ENCODE measurements at regions not wholly inside any gene's neighbourhood (a gene's known extent, or its start where the extent isn't known, plus 50 kb on each side); places are given as distances from the start of the nearest gene placed in this dataset.

- no peak for DNase-seq (ENCODE audit: low spot score)
Measured at GRCh38 chr6:134491477-134491876, 173.6 kb upstream of the SGK1 start.

GRCh38 chr6:134482593-134483270 is 164.8 kb upstream of the SGK1 start:
- no peak for DNase-seq (ENCODE audit: low spot score)

- no peak for DNase-seq (ENCODE audit: low spot score)
Measured at GRCh38 chr6:134481966-134482365, 164.1 kb upstream of the SGK1 start.

GRCh38 chr6:134480593-134480992 is 162.7 kb upstream of the SGK1 start:
- no peak for DNase-seq (ENCODE audit: low spot score)

- DNase-seq (ENCODE audit: low spot score): no peak
Measured at GRCh38 chr6:134478764-134479399, 161.0 kb upstream of the SGK1 start.

GRCh38 chr6:134477991-134478635 is 160.2 kb upstream of the SGK1 start:
- DNase-seq (ENCODE audit: low spot score): no peak

GRCh38 chr6:134474955-134475354 is 157.0 kb upstream of the SGK1 start:
- no peak for DNase-seq (ENCODE audit: low spot score)

- no peak for DNase-seq (ENCODE audit: low spot score)
Measured at GRCh38 chr6:134472661-134473060, 154.7 kb upstream of the SGK1 start.

- no peak for DNase-seq (ENCODE audit: low spot score)
Measured at GRCh38 chr6:134472046-134472445, 154.1 kb upstream of the SGK1 start.

- no peak for DNase-seq (ENCODE audit: low spot score)
Measured at GRCh38 chr6:134470457-134470975, 152.6 kb upstream of the SGK1 start.

- DNase-seq (ENCODE audit: low spot score): no peak
Measured at GRCh38 chr6:134469702-134470456, 152.0 kb upstream of the SGK1 start.

GRCh38 chr6:134468633-134469032 is 150.7 kb upstream of the SGK1 start:
- DNase-seq (ENCODE audit: low spot score): no peak

GRCh38 chr6:134467620-134468019 is 149.7 kb upstream of the SGK1 start:
- DNase-seq (ENCODE audit: low spot score): no peak

- DNase-seq (ENCODE audit: low spot score): no peak
Measured at GRCh38 chr6:134466771-134467525, 149.0 kb upstream of the SGK1 start.

GRCh38 chr6:134464690-134465411 is 146.9 kb upstream of the SGK1 start:
- no peak for DNase-seq (ENCODE audit: low spot score)

GRCh38 chr6:134458857-134459657 is 141.1 kb upstream of the SGK1 start:
- DNase-seq (ENCODE audit: low spot score): no peak

GRCh38 chr6:134457941-134458340 is 140.0 kb upstream of the SGK1 start:
- DNase-seq (ENCODE audit: low spot score): no peak

GRCh38 chr6:134456226-134456625 is 138.3 kb upstream of the SGK1 start:
- DNase-seq (ENCODE audit: low spot score): no peak

- DNase-seq (ENCODE audit: low spot score): no peak
Measured at GRCh38 chr6:134455319-134455718, 137.4 kb upstream of the SGK1 start.

- no peak for DNase-seq (ENCODE audit: low spot score)
Measured at GRCh38 chr6:134454794-134455193, 136.9 kb upstream of the SGK1 start.

Data from AG08396 (cell line).